H9 (cell line): ENCODE measurements at regions not wholly inside any gene's neighbourhood (a gene's known extent, or its start where the extent isn't known, plus 50 kb on each side); places are given as distances from the start of the nearest gene placed in this dataset.

ENCODE experiments used
- DNase-seq: peaks from one replicate; pipeline ENCODE4 v3.0.0-alpha.2; 2017
- H2AFZ ChIP-seq: one replicate; pipeline ENCODE4 v1.6.1; 2013; ENCODE audit warnings: mild to moderate bottlenecking, low read length, control low read depth, moderate library complexity
- H2AK5ac ChIP-seq: 2 replicates; pipeline ENCODE4 v1.6.1; 2013; ENCODE audit warnings: low read length, control low read depth, mixed read lengths; ENCODE audit not compliant: insufficient read length
- H2BK120ac ChIP-seq: one replicate; pipeline ENCODE4 v1.6.1; 2013; ENCODE audit warnings: low read depth, mild to moderate bottlenecking, low read length, control low read depth, inconsistent platforms; ENCODE audit not compliant: poor library complexity, severe bottlenecking
- H2BK12ac ChIP-seq: 2 replicates; pipeline ENCODE4 v1.6.1; 2013; ENCODE audit warnings: low read length, control low read depth, mixed read lengths, low read depth; ENCODE audit not compliant: insufficient read length
- H2BK15ac ChIP-seq: 2 replicates; pipeline ENCODE4 v1.6.1; 2013; ENCODE audit warnings: low read depth, low read length, control low read depth
- H2BK20ac ChIP-seq: one replicate; pipeline ENCODE4 v1.6.1; 2013; ENCODE audit warnings: low read depth, mild to moderate bottlenecking, low read length, control low read depth, inconsistent platforms; ENCODE audit not compliant: poor library complexity, severe bottlenecking
- H2BK5ac ChIP-seq: 2 replicates; pipeline ENCODE4 v1.6.1; 2013; ENCODE audit warnings: low read length, control low read depth, mixed read lengths; ENCODE audit not compliant: insufficient read length
- H3K14ac ChIP-seq: 2 replicates; pipeline ENCODE4 v1.6.1; 2013; ENCODE audit warnings: low read length, control low read depth; ENCODE audit not compliant: insufficient read depth
- H3K18ac ChIP-seq: 2 replicates; pipeline ENCODE4 v1.6.1; 2013; ENCODE audit warnings: low read depth, mild to moderate bottlenecking, mixed read lengths, low read length, control low read depth; ENCODE audit not compliant: insufficient read length
- H3K23ac ChIP-seq: 2 replicates; pipeline ENCODE4 v1.6.1; 2013; ENCODE audit warnings: low read length, control low read depth, mixed read lengths, low read depth; ENCODE audit not compliant: insufficient read length
- H3K23me2 ChIP-seq: 2 replicates; pipeline ENCODE4 v1.6.1; 2013; ENCODE audit warnings: low read depth, mild to moderate bottlenecking, mixed read lengths, low read length, control low read depth; ENCODE audit not compliant: insufficient read length, poor library complexity, severe bottlenecking
- H3K27ac ChIP-seq: 2 replicates; pipeline ENCODE4 v1.5.1; 2013; ENCODE audit warnings: low read length, control low read depth, mixed read lengths, low read depth; ENCODE audit not compliant: insufficient read length
- H3K27me3 ChIP-seq: 2 replicates; pipeline ENCODE4 v1.6.1; 2013; ENCODE audit warnings: low read length, control low read depth, inconsistent platforms; ENCODE audit not compliant: insufficient read depth
- H3K4ac ChIP-seq: 2 replicates; pipeline ENCODE4 v1.6.1; 2013; ENCODE audit warnings: low read depth, mild to moderate bottlenecking, control low read depth, inconsistent platforms, low read length, moderate library complexity
- H3K4me1 ChIP-seq: 2 replicates; pipeline ENCODE4 v1.6.1; 2013; ENCODE audit warnings: low read length, control low read depth, inconsistent platforms; ENCODE audit not compliant: insufficient read depth
- H3K4me2 ChIP-seq: 2 replicates; pipeline ENCODE4 v1.6.1; 2013; ENCODE audit warnings: low read length, control low read depth, mixed read lengths; ENCODE audit not compliant: insufficient read length, insufficient read depth
- H3K56ac ChIP-seq: 2 replicates; pipeline ENCODE4 v1.6.1; 2013; ENCODE audit warnings: low read depth, mild to moderate bottlenecking, mixed read lengths, low read length, control low read depth; ENCODE audit not compliant: insufficient read length
- H3K79me1 ChIP-seq: 2 replicates; pipeline ENCODE4 v1.6.1; 2013; ENCODE audit warnings: low read depth, mild to moderate bottlenecking, moderate library complexity, low read length, control low read depth, inconsistent platforms; ENCODE audit not compliant: insufficient read depth, poor library complexity, severe bottlenecking
- H3K79me2 ChIP-seq: 2 replicates; pipeline ENCODE4 v1.6.1; 2013; ENCODE audit warnings: low read length, control low read depth, inconsistent platforms; ENCODE audit not compliant: insufficient read depth
- H3K9ac ChIP-seq: 2 replicates; pipeline ENCODE4 v1.6.1; 2013; ENCODE audit warnings: low read length, control low read depth, mixed read lengths; ENCODE audit not compliant: insufficient read length; ENCODE audit errors: extremely low read depth
- H3K9me3 ChIP-seq: one replicate; pipeline ENCODE4 v1.6.1; 2013; ENCODE audit warnings: low read depth, low read length, inconsistent platforms; ENCODE audit not compliant: control insufficient read depth
- H3T11ph ChIP-seq: one replicate; pipeline ENCODE4 v1.6.1; 2013; ENCODE audit warnings: mild to moderate bottlenecking, low read length, control low read depth, inconsistent platforms
- H4K20me1 ChIP-seq: one replicate; pipeline ENCODE4 v1.6.1; 2013; ENCODE audit not compliant: control insufficient read depth, insufficient read length, insufficient read depth
- H4K5ac ChIP-seq: 2 replicates; pipeline ENCODE4 v1.6.1; 2013; ENCODE audit warnings: low read depth, mild to moderate bottlenecking, mixed read lengths, low read length, control low read depth; ENCODE audit not compliant: insufficient read length
- H4K8ac ChIP-seq: replicated peaks from 2 replicates; pipeline ENCODE4 v1.6.1; 2013; ENCODE audit warnings: low read length, control low read depth, mixed read lengths, low read depth; ENCODE audit not compliant: insufficient read length
- H4K91ac ChIP-seq: 2 replicates; pipeline ENCODE4 v1.6.1; 2013; ENCODE audit warnings: low read depth, mild to moderate bottlenecking, moderate library complexity, mixed read lengths, low read length, control low read depth; ENCODE audit not compliant: insufficient read length
- H3K27ac Mint-ChIP-seq, 3 experiments: 2 replicates in 2 of 3; 3 replicates in 1 of 3; pipeline ENCODE4 v1.8.0; 2020 to 2021; ENCODE audit warnings: mixed read lengths in 3 of 3, mild to moderate bottlenecking in 1 of 3, moderate library complexity in 1 of 3
- H3K27me3 Mint-ChIP-seq: 2 replicates; pipeline ENCODE4 v1.8.0; 2021; ENCODE audit warnings: low read depth, mild to moderate bottlenecking, moderate library complexity, mixed read lengths
- H3K36me3 Mint-ChIP-seq, 3 experiments: 2 replicates in 2 of 3; 3 replicates in 1 of 3; pipeline ENCODE4 v1.8.0; 2020 to 2021; ENCODE audit warnings: low read depth in 3 of 3, mixed read lengths in 3 of 3; ENCODE audit not compliant: insufficient read depth in 1 of 3
- H3K4me1 Mint-ChIP-seq, 2 experiments: 2 replicates each; pipeline ENCODE4 v1.8.0; 2020; ENCODE audit warnings: mixed read lengths in 2 of 2
- H3K4me3 Mint-ChIP-seq, 2 experiments: 2 replicates in 1 of 2; 3 replicates in 1 of 2; pipeline ENCODE4 v1.8.0; 2020 to 2021; ENCODE audit warnings: mild to moderate bottlenecking in 2 of 2, mixed read lengths in 2 of 2, moderate library complexity in 1 of 2
- H3K9me3 Mint-ChIP-seq, 2 experiments: 2 replicates in 1 of 2; 3 replicates in 1 of 2; pipeline ENCODE4 v1.8.0; 2020; ENCODE audit warnings: mild to moderate bottlenecking in 2 of 2, mixed read lengths in 2 of 2, moderate library complexity in 1 of 2
- WGBS: extraction: QIAGEN DNeasy Blood & Tissue Kit; methylation state at CpG from one replicate; pipeline ENCODE4 v1.1.7; 2013; ENCODE audit warnings: missing lambda C conversion rate, low lambda C conversion rate, mixed read lengths; ENCODE audit not compliant: insufficient read length; ENCODE audit errors: extremely low coverage; 5-methylcytosine and 5-hydroxymethylcytosine counted together
- TF ChIP-seq, protein P1 (sequence below): fragments of 200-600 bp; sonication (generic); conservative IDR thresholded peaks from 3 replicates; pipeline ENCODE4 v1.8.0; 2021; ENCODE audit warnings: antibody characterized with exemption, mild to moderate bottlenecking

GRCh38 chr15:95718441-95718840, 612.1 kb upstream of the NR2F2 start:
- Mint-ChIP-seq H3K9me3 (no peaks in the 10 kb centered on the region), H3K4me3 (no peak overlapping the region), H3K4me1 (peaks cover 13 to 14% of the 10 kb centered on the region in 2 experiments), H3K27me3 (no peaks in the 10 kb centered on the region), H3K27ac (peak overlapping the region; percentile 43 to 54 (median 44); a peak in 3 of 7 replicates), H3K36me3 (no peaks in the 10 kb centered on the region)
- Histone ChIP-seq H3K23ac (no peak overlapping the region), H4K91ac (no peak overlapping the region), H3K4me2 (no peak overlapping the region), H3K18ac (no peak overlapping the region), H2BK12ac (no peak overlapping the region), H3K79me1 (no peaks in the 10 kb centered on the region), H3K23me2 (no peaks in the 10 kb centered on the region), H4K5ac (no peak overlapping the region), H2BK20ac (no peak overlapping the region), H3K9ac (no peak overlapping the region), H3K27ac (no peak overlapping the region), H3K27me3 (no peaks in the 10 kb centered on the region), H2AFZ (no peak overlapping the region), H4K8ac (no peak overlapping the region), H3K4me1 (peaks cover 2% of the 10 kb centered on the region; the same call in 1 of the 2 replicates), H4K20me1 (no peaks in the 10 kb centered on the region), H3K4ac (no peak overlapping the region), H2BK120ac (no peak overlapping the region), H2BK5ac (no peak overlapping the region), H3K9me3 (no peaks in the 10 kb centered on the region), H2AK5ac (no peak overlapping the region), H3K14ac (peak overlapping the region; percentile 57; the same call in 1 of the 2 replicates), H3T11ph (no peak overlapping the region), H3K79me2 (no peaks in the 10 kb centered on the region), H3K56ac (no peak overlapping the region), H2BK15ac (no peak overlapping the region)
- DNase-seq, result no peak
- TF ChIP-seq, protein P1, sequence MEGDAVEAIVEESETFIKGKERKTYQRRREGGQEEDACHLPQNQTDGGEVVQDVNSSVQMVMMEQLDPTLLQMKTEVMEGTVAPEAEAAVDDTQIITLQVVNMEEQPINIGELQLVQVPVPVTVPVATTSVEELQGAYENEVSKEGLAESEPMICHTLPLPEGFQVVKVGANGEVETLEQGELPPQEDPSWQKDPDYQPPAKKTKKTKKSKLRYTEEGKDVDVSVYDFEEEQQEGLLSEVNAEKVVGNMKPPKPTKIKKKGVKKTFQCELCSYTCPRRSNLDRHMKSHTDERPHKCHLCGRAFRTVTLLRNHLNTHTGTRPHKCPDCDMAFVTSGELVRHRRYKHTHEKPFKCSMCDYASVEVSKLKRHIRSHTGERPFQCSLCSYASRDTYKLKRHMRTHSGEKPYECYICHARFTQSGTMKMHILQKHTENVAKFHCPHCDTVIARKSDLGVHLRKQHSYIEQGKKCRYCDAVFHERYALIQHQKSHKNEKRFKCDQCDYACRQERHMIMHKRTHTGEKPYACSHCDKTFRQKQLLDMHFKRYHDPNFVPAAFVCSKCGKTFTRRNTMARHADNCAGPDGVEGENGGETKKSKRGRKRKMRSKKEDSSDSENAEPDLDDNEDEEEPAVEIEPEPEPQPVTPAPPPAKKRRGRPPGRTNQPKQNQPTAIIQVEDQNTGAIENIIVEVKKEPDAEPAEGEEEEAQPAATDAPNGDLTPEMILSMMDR, result no peak
- WGBS, result no CpG with 5 or more reads among the region's 7 CpGs
